Mesendoderm (in vitro differentiated cells): ENCODE measurements at regions not wholly inside any gene's neighbourhood (a gene's known extent, or its start where the extent isn't known, plus 50 kb on each side); places are given as distances from the start of the nearest gene placed in this dataset.
A peak's percentile ranks its signal among the peaks of the same experiment; 100 is the strongest.

Experiments
- DNase-seq: peaks from one replicate; pipeline ENCODE4 v3.0.0; 2013
- H2AK5ac ChIP-seq: 2 replicates; pipeline ENCODE4 v1.6.1; 2013; ENCODE audit warnings: low read length, inconsistent platforms
- H2BK120ac ChIP-seq: 2 replicates; pipeline ENCODE4 v1.6.1; 2013; ENCODE audit warnings: low read depth, mild to moderate bottlenecking, low read length, moderate library complexity, mixed read lengths
- H2BK15ac ChIP-seq: replicated peaks from 2 replicates; pipeline ENCODE4 v1.6.1; 2013; ENCODE audit warnings: low read depth, mild to moderate bottlenecking, moderate library complexity
- H2BK5ac ChIP-seq: 2 replicates; pipeline ENCODE4 v1.6.1; 2013; ENCODE audit warnings: low read length, inconsistent platforms
- H3K18ac ChIP-seq: 2 replicates; pipeline ENCODE4 v1.6.1; 2013; ENCODE audit warnings: mild to moderate bottlenecking, low read length, mixed read lengths
- H3K23ac ChIP-seq: one replicate; pipeline ENCODE4 v1.6.1; 2013; ENCODE audit warnings: low read length
- H3K27ac ChIP-seq: 2 replicates; pipeline ENCODE4 v1.5.1; 2013; ENCODE audit warnings: low read depth, mild to moderate bottlenecking, inconsistent platforms, low read length, moderate library complexity
- H3K27me3 ChIP-seq: 2 replicates; pipeline ENCODE4 v1.6.1; 2013; ENCODE audit warnings: low read length, control low read depth, mild to moderate bottlenecking, inconsistent platforms; ENCODE audit not compliant: insufficient read depth, poor library complexity
- H3K36me3 ChIP-seq: 2 replicates; pipeline ENCODE4 v1.6.1; 2013; ENCODE audit warnings: low read length, inconsistent platforms; ENCODE audit not compliant: control insufficient read depth, insufficient read depth
- H3K4ac ChIP-seq: one replicate; pipeline ENCODE4 v1.6.1; 2013; ENCODE audit warnings: low read depth, mild to moderate bottlenecking, low read length, moderate library complexity
- H3K4me1 ChIP-seq: 2 replicates; pipeline ENCODE4 v1.6.1; 2013; ENCODE audit warnings: low read depth, low read length, inconsistent platforms; ENCODE audit not compliant: control insufficient read depth
- H3K4me2 ChIP-seq: 2 replicates; pipeline ENCODE4 v1.6.1; 2013; ENCODE audit warnings: low read length
- H3K4me3 ChIP-seq: 2 replicates; pipeline ENCODE4 v1.5.1; 2013; ENCODE audit warnings: mild to moderate bottlenecking, low read length
- H3K56ac ChIP-seq: one replicate; pipeline ENCODE4 v1.6.1; 2013; ENCODE audit warnings: low read length
- H3K79me1 ChIP-seq: 2 replicates; pipeline ENCODE4 v1.6.1; 2013; ENCODE audit warnings: low read length, inconsistent platforms
- H3K79me2 ChIP-seq: 2 replicates; pipeline ENCODE4 v1.6.1; 2013; ENCODE audit warnings: mild to moderate bottlenecking, low read length; ENCODE audit not compliant: control insufficient read depth, insufficient read depth
- H3K9ac ChIP-seq: 2 replicates; pipeline ENCODE4 v1.6.1; 2013; ENCODE audit warnings: low read length, inconsistent platforms
- H4K5ac ChIP-seq: one replicate; pipeline ENCODE4 v1.6.1; 2013; ENCODE audit warnings: low read length
- H4K8ac ChIP-seq: one replicate; pipeline ENCODE4 v1.6.1; 2013; ENCODE audit warnings: low read depth, mild to moderate bottlenecking, control low read depth, low read length, moderate library complexity
- WGBS: extraction: QIAGEN DNeasy Blood & Tissue Kit; methylation state at CpG from one replicate; pipeline ENCODE4 v1.1.7; 2013; ENCODE audit warnings: low lambda C conversion rate, missing lambda C conversion rate; ENCODE audit not compliant: insufficient coverage; ENCODE audit errors: extremely low coverage; 5-methylcytosine and 5-hydroxymethylcytosine counted together

- Histone ChIP-seq H2BK120ac (no peak overlapping the region), H3K23ac (no peak overlapping the region)
- WGBS: no CpG with 5 or more reads among the region's 2 CpGs
Measured at GRCh38 chr16:13613165-13613564, 306.8 kb upstream of the ERCC4 start.

GRCh38 chr16:13621639-13622038, 298.3 kb upstream of the ERCC4 start:
- no peak overlapping the region for H3K4ac ChIP-seq
- no peak overlapping the region for H3K56ac ChIP-seq
- no peak overlapping the region for H2AK5ac ChIP-seq
- H4K8ac ChIP-seq: no peak overlapping the region
- H2BK120ac ChIP-seq: no peak overlapping the region
- no peaks in the 10 kb centered on the region for H3K36me3 ChIP-seq
- no peak overlapping the region for H4K5ac ChIP-seq
- H3K4me3 ChIP-seq: no peak overlapping the region
- peak; percentile 31 for DNase-seq
- no peaks in the 10 kb centered on the region for H3K79me1 ChIP-seq
- H3K79me2 ChIP-seq: no peaks in the 10 kb centered on the region
- H3K4me2 ChIP-seq: no peak overlapping the region
- no peak overlapping the region for H3K23ac ChIP-seq
- WGBS: no CpG with 5 or more reads among the region's 1 CpG
- H2BK5ac ChIP-seq: no peak overlapping the region
- no peak overlapping the region for H3K18ac ChIP-seq
- no peaks in the 10 kb centered on the region for H3K4me1 ChIP-seq
- no peaks in the 10 kb centered on the region for H3K27me3 ChIP-seq
- no peak overlapping the region for H3K9ac ChIP-seq
- H3K27ac ChIP-seq: no peak overlapping the region
- no peak overlapping the region for H2BK15ac ChIP-seq

More at GRCh38 chr16:13613165-13613564, 306.8 kb upstream of the ERCC4 start:
- H3K18ac ChIP-seq: no peak overlapping the region
- H2BK15ac ChIP-seq: no peak overlapping the region
- no peak overlapping the region for H3K4me3 ChIP-seq
- H2BK5ac ChIP-seq: no peak overlapping the region
- H3K79me2 ChIP-seq: no peaks in the 10 kb centered on the region
- no peak overlapping the region for H3K4ac ChIP-seq
- H4K5ac ChIP-seq: no peak overlapping the region
- H3K56ac ChIP-seq: no peak overlapping the region
- H3K9ac ChIP-seq: no peak overlapping the region
- no peak overlapping the region for H4K8ac ChIP-seq
- no peaks in the 10 kb centered on the region for H3K27me3 ChIP-seq
- no peak overlapping the region for H2AK5ac ChIP-seq
- H3K36me3 ChIP-seq: no peaks in the 10 kb centered on the region
- no peak overlapping the region for H3K27ac ChIP-seq
- H3K79me1 ChIP-seq: no peaks in the 10 kb centered on the region
- DNase-seq: no peak
- H3K4me2 ChIP-seq: no peak overlapping the region
- peaks cover 12% of the 10 kb centered on the region for H3K4me1 ChIP-seq

GRCh38 chr16:13628156-13628555, 291.8 kb upstream of the ERCC4 start:
- H4K5ac ChIP-seq: no peak overlapping the region
- no peaks in the 10 kb centered on the region for H3K79me1 ChIP-seq
- no peak overlapping the region for H3K4me3 ChIP-seq
- DNase-seq: no peak
- peaks cover 12% of the 10 kb centered on the region for H3K4me1 ChIP-seq
- H3K36me3 ChIP-seq: no peaks in the 10 kb centered on the region
- no peak overlapping the region for H3K27ac ChIP-seq
- H3K18ac ChIP-seq: no peak overlapping the region
- no peak overlapping the region for H3K56ac ChIP-seq
- H3K9ac ChIP-seq: no peak overlapping the region
- H3K27me3 ChIP-seq: no peaks in the 10 kb centered on the region
- no peak overlapping the region for H4K8ac ChIP-seq
- WGBS: no CpG with 5 or more reads among the region's 4 CpGs
- H2BK15ac ChIP-seq: no peak overlapping the region
- no peaks in the 10 kb centered on the region for H3K79me2 ChIP-seq
- no peak overlapping the region for H2AK5ac ChIP-seq
- no peak overlapping the region for H3K4me2 ChIP-seq
- no peak overlapping the region for H3K4ac ChIP-seq
- no peak overlapping the region for H2BK120ac ChIP-seq
- no peak overlapping the region for H3K23ac ChIP-seq
- no peak overlapping the region for H2BK5ac ChIP-seq

GRCh38 chr16:13629704-13630103, 290.2 kb upstream of the ERCC4 start:
- H3K4me3 ChIP-seq: no peak overlapping the region
- H2BK5ac ChIP-seq: peak overlapping the region; percentile 43
- no peak overlapping the region for H3K4me2 ChIP-seq
- H3K79me1 ChIP-seq: no peaks in the 10 kb centered on the region
- H3K27ac ChIP-seq: no peak overlapping the region
- no peak overlapping the region for H3K23ac ChIP-seq
- H2BK120ac ChIP-seq: no peak overlapping the region
- no peak overlapping the region for H4K8ac ChIP-seq
- no peaks in the 10 kb centered on the region for H3K27me3 ChIP-seq
- H3K4me1 ChIP-seq: peaks cover 12% of the 10 kb centered on the region
- no peaks in the 10 kb centered on the region for H3K36me3 ChIP-seq
- H3K79me2 ChIP-seq: no peaks in the 10 kb centered on the region
- no peak overlapping the region for H3K18ac ChIP-seq
- no peak for DNase-seq
- H2AK5ac ChIP-seq: peak overlapping the region; percentile 15
- peak overlapping the region; percentile 37 for H3K56ac ChIP-seq
- no CpG with 5 or more reads among the region's 2 CpGs for WGBS
- H2BK15ac ChIP-seq: no peak overlapping the region
- H3K9ac ChIP-seq: no peak overlapping the region
- H4K5ac ChIP-seq: peak overlapping the region; percentile 77
- peak overlapping the region; percentile 37 for H3K4ac ChIP-seq

GRCh38 chr16:13630374-13630773, 289.6 kb upstream of the ERCC4 start:
- no peak overlapping the region for H2BK120ac ChIP-seq
- H3K36me3 ChIP-seq: no peaks in the 10 kb centered on the region
- H3K56ac ChIP-seq: peak overlapping the region; percentile 25
- no peaks in the 10 kb centered on the region for H3K27me3 ChIP-seq
- H3K79me2 ChIP-seq: no peaks in the 10 kb centered on the region
- H3K4ac ChIP-seq: no peak overlapping the region
- H3K9ac ChIP-seq: no peak overlapping the region
- H3K23ac ChIP-seq: no peak overlapping the region
- peak overlapping the region; percentile 0 for H2BK5ac ChIP-seq
- DNase-seq: no peak
- H4K8ac ChIP-seq: no peak overlapping the region
- H3K4me2 ChIP-seq: no peak overlapping the region
- no peak overlapping the region for H3K27ac ChIP-seq
- no CpG with 5 or more reads among the region's 5 CpGs for WGBS
- peaks cover 12% of the 10 kb centered on the region for H3K4me1 ChIP-seq
- no peak overlapping the region for H2BK15ac ChIP-seq
- H3K79me1 ChIP-seq: no peaks in the 10 kb centered on the region
- no peak overlapping the region for H4K5ac ChIP-seq
- H3K4me3 ChIP-seq: no peak overlapping the region
- no peak overlapping the region for H2AK5ac ChIP-seq
- no peak overlapping the region for H3K18ac ChIP-seq

- Histone ChIP-seq H3K9ac (no peak overlapping the region), H3K23ac (no peak overlapping the region), H2BK5ac (peak overlapping the region; percentile 83), H3K27me3 (no peaks in the 10 kb centered on the region), H2BK15ac (no peak overlapping the region), H3K4me1 (peaks cover 12% of the 10 kb centered on the region), H3K36me3 (no peaks in the 10 kb centered on the region), H4K8ac (no peak overlapping the region), H3K4me3 (no peak overlapping the region), H3K18ac (peak overlapping the region; percentile 57), H4K5ac (no peak overlapping the region), H3K79me2 (no peaks in the 10 kb centered on the region), H2BK120ac (no peak overlapping the region), H3K4me2 (no peak overlapping the region), H3K56ac (peak overlapping the region; percentile 58), H3K79me1 (no peaks in the 10 kb centered on the region), H3K27ac (no peak overlapping the region), H3K4ac (no peak overlapping the region), H2AK5ac (no peak overlapping the region)
- DNase-seq: peak; percentile 74
- no CpG with 5 or more reads among the region's 2 CpGs for WGBS
Measured at GRCh38 chr16:13631213-13631767, 288.7 kb upstream of the ERCC4 start.
